Renal cortex interstitium (tissue), 11 donors: ENCODE measurements at regions not wholly inside any gene's neighbourhood (a gene's known extent, or its start where the extent isn't known, plus 50 kb on each side); places are given as distances from the start of the nearest gene placed in this dataset.

Experiments used
- DNase-seq, 11 donors: peaks; one replicate each; pipeline ENCODE4 v3.0.0-alpha.2; 2013; ENCODE audit warnings: low read depth in 9 of 11, low spot score in 4 of 11; ENCODE audit errors: extremely low read depth in 1 of 11

- no peak for DNase-seq
Observed at GRCh38 chr4:18405054-18405453, 383.5 kb upstream of the LCORL start.

- DNase-seq = no peak
Observed at GRCh38 chr4:18404642-18405041, 383.1 kb upstream of the LCORL start.

- no peak for DNase-seq
Observed at GRCh38 chr4:18403327-18403726, 381.8 kb upstream of the LCORL start.

- DNase-seq = no peak
Observed at GRCh38 chr4:18401868-18402267, 380.3 kb upstream of the LCORL start.

GRCh38 chr4:18401425-18401824, 379.9 kb upstream of the LCORL start:
- DNase-seq = no peak

- no peak for DNase-seq
Observed at GRCh38 chr4:18398661-18399060, 377.1 kb upstream of the LCORL start.

- no peak for DNase-seq
Observed at GRCh38 chr4:18397681-18398390, 376.3 kb upstream of the LCORL start.

- no peak for DNase-seq
Observed at GRCh38 chr4:18394656-18395055, 373.1 kb upstream of the LCORL start.

- DNase-seq = no peak
Observed at GRCh38 chr4:18391354-18391728, 369.8 kb upstream of the LCORL start.

- DNase-seq = no peak
Observed at GRCh38 chr4:18390655-18391353, 369.2 kb upstream of the LCORL start.

GRCh38 chr4:18389115-18389514, 367.6 kb upstream of the LCORL start:
- no peak for DNase-seq

GRCh38 chr4:18388039-18388438, 366.5 kb upstream of the LCORL start:
- DNase-seq = no peak

GRCh38 chr4:18381186-18381585, 359.6 kb upstream of the LCORL start:
- no peak for DNase-seq

- no peak for DNase-seq
Observed at GRCh38 chr4:18369561-18369960, 348.0 kb upstream of the LCORL start.

GRCh38 chr4:18366892-18367291, 345.3 kb upstream of the LCORL start:
- DNase-seq = peak in 7 of 11 donors; percentile 5 to 18 (median 14)

- DNase-seq = no peak
Observed at GRCh38 chr4:18366136-18366535, 344.6 kb upstream of the LCORL start.

- DNase-seq = no peak
Observed at GRCh38 chr4:18343581-18343980, 322.0 kb upstream of the LCORL start.

GRCh38 chr4:18342847-18343246, 321.3 kb upstream of the LCORL start:
- no peak for DNase-seq

- DNase-seq = no peak
Observed at GRCh38 chr4:18321956-18322530, 300.5 kb upstream of the LCORL start.

GRCh38 chr4:18319431-18319830, 297.9 kb upstream of the LCORL start:
- no peak for DNase-seq
